GM23338 (cell line): ENCODE measurements at regions not wholly inside any gene's neighbourhood (a gene's known extent, or its start where the extent isn't known, plus 50 kb on each side); places are given as distances from the start of the nearest gene placed in this dataset.

Source experiments
- ATAC-seq: fragments of 200-7000 bp; cut with Tn5 transposase; 3 replicates; pipeline ENCODE4 v1.9.1; 2020
- DNase-seq: peaks from one replicate; pipeline ENCODE4 v3.0.0-alpha.2; 2015; ENCODE audit warnings: low spot score
- H2AFZ ChIP-seq: fragments of 200-600 bp; sonication (generic); 2 replicates; pipeline ENCODE4 v1.8.0; 2016; ENCODE audit warnings: antibody characterized with exemption, mild to moderate bottlenecking, moderate library complexity
- H3F3A ChIP-seq: fragments of 200-600 bp; sonication (generic); replicated peaks from 2 replicates; pipeline ENCODE4 v1.8.0; 2017; ENCODE audit warnings: antibody characterized with exemption, mixed run types, low read depth
- H3K27ac ChIP-seq: fragments of 200-600 bp; sonication (generic); 2 replicates; pipeline ENCODE4 v1.6.1; 2016; ENCODE audit warnings: low read depth
- H3K27me3 ChIP-seq: fragments of 200-600 bp; sonication (generic); 2 replicates; pipeline ENCODE4 v1.8.0; 2016; ENCODE audit warnings: mild to moderate bottlenecking, mixed run types, moderate library complexity; ENCODE audit not compliant: insufficient read depth
- H3K36me3 ChIP-seq: fragments of 200-600 bp; sonication (generic); 2 replicates; pipeline ENCODE4 v1.8.0; 2016; ENCODE audit warnings: mild to moderate bottlenecking; ENCODE audit not compliant: insufficient read depth
- H3K4me1 ChIP-seq: fragments of 200-600 bp; sonication (generic); 2 replicates; pipeline ENCODE4 v1.8.0; 2016; ENCODE audit warnings: mild to moderate bottlenecking, moderate library complexity; ENCODE audit not compliant: insufficient read depth
- H3K4me2 ChIP-seq: fragments of 200-600 bp; sonication (generic); 2 replicates; pipeline ENCODE4 v1.7.1; 2017; ENCODE audit warnings: mixed run types
- H3K4me3 ChIP-seq: fragments of 200-600 bp; sonication (generic); 2 replicates; pipeline ENCODE4 v1.6.1; 2016; ENCODE audit warnings: mixed run types
- H3K79me2 ChIP-seq: fragments of 200-600 bp; sonication (generic); replicated peaks from 2 replicates; pipeline ENCODE4 v1.8.0; 2017; ENCODE audit warnings: mild to moderate bottlenecking; ENCODE audit not compliant: insufficient read depth
- H3K9me2 ChIP-seq: fragments of 200-600 bp; sonication (generic); 2 replicates; pipeline ENCODE4 v1.8.0; 2017; ENCODE audit not compliant: insufficient read depth
- H4K20me1 ChIP-seq: fragments of 200-600 bp; sonication (generic); replicated peaks from 2 replicates; pipeline ENCODE4 v1.8.0; 2017; ENCODE audit warnings: mild to moderate bottlenecking; ENCODE audit not compliant: insufficient read depth
- H3K27ac Mint-ChIP-seq: 2 replicates; pipeline ENCODE4 v1.8.0; 2020; ENCODE audit warnings: inconsistent platforms, mild to moderate bottlenecking, moderate library complexity, mixed read lengths
- H3K27me3 Mint-ChIP-seq: 3 replicates; pipeline ENCODE4 v1.8.0; 2022; ENCODE audit warnings: low read depth, mild to moderate bottlenecking, moderate library complexity, mixed read lengths, inconsistent platforms; ENCODE audit not compliant: insufficient read depth, poor library complexity
- H3K36me3 Mint-ChIP-seq: 3 replicates; pipeline ENCODE4 v1.8.0; 2021; ENCODE audit warnings: low read depth, mild to moderate bottlenecking, inconsistent platforms, moderate library complexity, mixed read lengths
- H3K4me1 Mint-ChIP-seq: 3 replicates; pipeline ENCODE4 v1.8.0; 2020; ENCODE audit warnings: mild to moderate bottlenecking, inconsistent platforms, mixed read lengths
- H3K4me3 Mint-ChIP-seq: 3 replicates; pipeline ENCODE4 v1.8.0; 2021; ENCODE audit warnings: moderate library complexity, mild to moderate bottlenecking, inconsistent platforms, mixed read lengths
- H3K9me3 Mint-ChIP-seq: 3 replicates; pipeline ENCODE4 v1.8.0; 2020; ENCODE audit warnings: moderate library complexity, mild to moderate bottlenecking, inconsistent platforms, mixed read lengths
- CREB1 ChIP-seq: fragments of 250-450 bp; sonication (Bioruptor Pico); IDR thresholded peaks from 2 replicates; pipeline ENCODE4 v1.5.0; 2020; ENCODE audit warnings: low read depth, mild to moderate bottlenecking, moderate library complexity
- CTCF ChIP-seq, 2 experiments: fragments of 200-600 bp in 1 of 2; sonication (generic) in 1 of 2; conservative IDR thresholded peaks; 2 replicates each; pipeline versions ENCODE4 v1.5.1 to v1.6.1; 2016 to 2017; ENCODE audit warnings: antibody characterized with exemption in 2 of 2, low read depth in 2 of 2, mild to moderate bottlenecking in 2 of 2, moderate library complexity in 1 of 2
- EZH2 ChIP-seq: fragments of 200-600 bp; sonication (generic); IDR thresholded peaks from one replicate; pipeline ENCODE4 v1.8.0; 2017; ENCODE audit warnings: antibody characterized with exemption, mild to moderate bottlenecking, low read depth; ENCODE audit not compliant: unreplicated experiment
- EZH2phosphoT487 ChIP-seq: fragments of 200-600 bp; sonication (generic); IDR thresholded peaks from one replicate; pipeline ENCODE4 v1.8.1; 2018; ENCODE audit warnings: antibody characterized with exemption; ENCODE audit not compliant: unreplicated experiment
- JUNB ChIP-seq: IDR thresholded peaks from one replicate; pipeline ENCODE4 v1.6.1; 2016; ENCODE audit warnings: antibody characterized with exemption; ENCODE audit not compliant: unreplicated experiment
- NANOG ChIP-seq: IDR thresholded peaks from 2 replicates; pipeline ENCODE4 v1.6.1; 2016; ENCODE audit warnings: antibody characterized with exemption, borderline replicate concordance
- POLR2AphosphoS5 ChIP-seq: IDR thresholded peaks from 2 replicates; pipeline ENCODE4 v1.6.1; 2016; ENCODE audit warnings: antibody characterized with exemption, low read depth
- ZNF114 ChIP-seq: fragments of 250-450 bp; sonication (Bioruptor Pico); IDR thresholded peaks from 2 replicates; pipeline ENCODE4 v1.5.0; 2020; ENCODE audit warnings: mild to moderate bottlenecking, moderate library complexity
- ZNF331 ChIP-seq: fragments of 250-450 bp; sonication (Bioruptor Pico); IDR thresholded peaks from 2 replicates; pipeline ENCODE4 v1.5.0; 2020; ENCODE audit warnings: low read depth, mild to moderate bottlenecking, moderate library complexity
- ZNF462 ChIP-seq: fragments of 250-450 bp; sonication (Bioruptor Pico); IDR thresholded peaks from 2 replicates; pipeline ENCODE4 v1.5.0; 2020; ENCODE audit warnings: mild to moderate bottlenecking, moderate library complexity
- TF ChIP-seq, protein P1 (sequence below): IDR thresholded peaks from 2 replicates; pipeline ENCODE4 v1.6.1; 2016; ENCODE audit warnings: antibody characterized with exemption

GRCh38 chr16:80065541-80065940, 465.0 kb upstream of the MAF start:
- Mint-ChIP-seq H3K4me3 (no peak overlapping the region), H3K27me3 (peaks cover 2% of the 10 kb centered on the region), H3K36me3 (no peaks in the 10 kb centered on the region), H3K9me3 (no peaks in the 10 kb centered on the region; the same call in 2 of the 3 replicates), H3K27ac (no peak overlapping the region), H3K4me1 (peaks cover 8% of the 10 kb centered on the region; the same call in 2 of the 3 replicates)
- Histone ChIP-seq H3F3A (no peaks in the 10 kb centered on the region), H3K27ac (no peak overlapping the region), H4K20me1 (no peaks in the 10 kb centered on the region), H2AFZ (no peak overlapping the region), H3K4me2 (no peak overlapping the region), H3K36me3 (no peaks in the 10 kb centered on the region), H3K4me1 (0 out of 2 replicates have a peak, but pooled peaks cover 9% of the 10 kb centered on the region), H3K9me2 (0 out of 2 replicates have a peak, but pooled peaks cover 6% of the 10 kb centered on the region), H3K27me3 (no peaks in the 10 kb centered on the region), H3K4me3 (no peak overlapping the region), H3K79me2 (no peaks in the 10 kb centered on the region)
- no peak for ATAC-seq
- TF ChIP-seq NANOG: no peak
- no peak for TF ChIP-seq ZNF331 (CRISPR knock-in tag)
- DNase-seq: no peak

- Mint-ChIP-seq H3K4me1 (peaks cover 8% of the 10 kb centered on the region; the same call in 2 of the 3 replicates), H3K9me3 (no peaks in the 10 kb centered on the region), H3K27me3 (peaks cover 2% of the 10 kb centered on the region), H3K27ac (no peak overlapping the region), H3K36me3 (no peaks in the 10 kb centered on the region), H3K4me3 (no peak overlapping the region)
- H3K4me2 ChIP-seq: no peak overlapping the region
- no peaks in the 10 kb centered on the region for H3K36me3 ChIP-seq
- no peak overlapping the region for H3K27ac ChIP-seq
- ATAC-seq: no peak
- no peak overlapping the region for H2AFZ ChIP-seq
- H3F3A ChIP-seq: no peaks in the 10 kb centered on the region
- DNase-seq: no peak
- no peaks in the 10 kb centered on the region for H4K20me1 ChIP-seq
- H3K4me1 ChIP-seq: 0 out of 2 replicates have a peak, but pooled peaks cover 9% of the 10 kb centered on the region
- H3K9me2 ChIP-seq: no peaks in the 10 kb centered on the region
- no peaks in the 10 kb centered on the region for H3K79me2 ChIP-seq
- H3K27me3 ChIP-seq: no peaks in the 10 kb centered on the region
- H3K4me3 ChIP-seq: no peak overlapping the region
- TF ChIP-seq NANOG (no peak), JUNB (no peak), ZNF462 (CRISPR knock-in tag) (no peak), ZNF331 (CRISPR knock-in tag) (no peak), CTCF (conservative IDR thresholded peaks at IDR 0.05; ENCODE audit: low read depth in 2 of 2) (no peak), EZH2phosphoT487 (no peak), ZNF114 (CRISPR knock-in tag) (no peak), EZH2 (no peak), CREB1 (CRISPR knock-in tag) (no peak), POLR2AphosphoS5 (no peak)
- TF ChIP-seq, protein P1, sequence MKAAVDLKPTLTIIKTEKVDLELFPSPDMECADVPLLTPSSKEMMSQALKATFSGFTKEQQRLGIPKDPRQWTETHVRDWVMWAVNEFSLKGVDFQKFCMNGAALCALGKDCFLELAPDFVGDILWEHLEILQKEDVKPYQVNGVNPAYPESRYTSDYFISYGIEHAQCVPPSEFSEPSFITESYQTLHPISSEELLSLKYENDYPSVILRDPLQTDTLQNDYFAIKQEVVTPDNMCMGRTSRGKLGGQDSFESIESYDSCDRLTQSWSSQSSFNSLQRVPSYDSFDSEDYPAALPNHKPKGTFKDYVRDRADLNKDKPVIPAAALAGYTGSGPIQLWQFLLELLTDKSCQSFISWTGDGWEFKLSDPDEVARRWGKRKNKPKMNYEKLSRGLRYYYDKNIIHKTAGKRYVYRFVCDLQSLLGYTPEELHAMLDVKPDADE: no peak
Observed at GRCh38 chr16:80063713-80064069, 463.2 kb upstream of the MAF start.
